Mammary epithelial cell (primary cell): ENCODE measurements at regions not wholly inside any gene's neighbourhood (a gene's known extent, or its start where the extent isn't known, plus 50 kb on each side); places are given as distances from the start of the nearest gene placed in this dataset.

Experiments used
- CTCF ChIP-seq, 2 donors: IDR thresholded peaks in 1 of 2; conservative IDR thresholded peaks in 1 of 2; 2 replicates each; pipeline ENCODE4 v1.5.1; 2011 to 2012; ENCODE audit warnings: inconsistent platforms in 2 of 2, low read length in 2 of 2, mild to moderate bottlenecking in 2 of 2, control low read depth in 1 of 2, low read depth in 1 of 2; ENCODE audit not compliant: insufficient read depth in 1 of 2; ENCODE audit errors: extremely low read depth in 1 of 2
- EZH2 ChIP-seq: IDR thresholded peaks from 2 replicates; pipeline ENCODE4 v1.6.1; 2012; ENCODE audit warnings: low read length, inconsistent platforms, borderline replicate concordance

DNA sequence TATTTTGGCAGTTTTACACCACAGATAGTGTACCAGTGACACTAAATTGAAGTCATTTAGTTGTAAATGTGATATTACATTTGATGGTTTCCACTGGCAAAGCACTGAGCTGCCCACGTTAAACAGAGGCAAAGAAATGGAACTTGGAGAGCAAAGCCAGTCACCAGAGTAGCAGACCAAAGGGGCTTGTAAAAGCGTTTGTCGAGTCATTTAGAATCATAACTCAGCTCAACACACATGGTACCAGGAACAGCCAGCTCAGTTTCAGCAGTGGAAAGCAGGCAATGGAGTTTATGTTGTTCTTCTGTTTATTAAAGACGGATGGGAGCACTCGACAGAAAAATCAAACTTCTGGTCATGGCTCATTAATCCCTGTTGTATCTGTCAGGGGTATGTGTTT is 91.2 kb downstream of the POU3F3 start:
- no peak for TF ChIP-seq EZH2
- TF ChIP-seq CTCF (conservative IDR thresholded peaks at IDR 0.05 in 1 of 2, IDR thresholded peaks at IDR 0.05 in 1 of 2; ENCODE audit: extremely low read depth in 1 of 2, insufficient read depth in 1 of 2, low read depth in 1 of 2, low read length in 2 of 2): no peak
